Upper lobe of left lung (tissue), 4 donors: ENCODE measurements at regions not wholly inside any gene's neighbourhood (a gene's known extent, or its start where the extent isn't known, plus 50 kb on each side); places are given as distances from the start of the nearest gene placed in this dataset.

Experiments
- POLR2AphosphoS5 ChIP-seq, 2 donors: sonication (generic); formaldehyde crosslinking; IDR thresholded peaks; one replicate each; pipeline ENCODE4 v1.5.1; 2017; ENCODE audit warnings: antibody characterized with exemption in 2 of 2
- TF ChIP-seq, protein P1 (sequence below), 6 experiments: fragments of 450-650 bp in 4 of 6; fragments of 200-600 bp in 2 of 6; sonication (generic) in 2 of 6; IDR thresholded peaks; one replicate each; pipeline ENCODE4 v1.5.1; 2016 to 2019; ENCODE audit warnings: antibody characterized with exemption in 6 of 6

DNA sequence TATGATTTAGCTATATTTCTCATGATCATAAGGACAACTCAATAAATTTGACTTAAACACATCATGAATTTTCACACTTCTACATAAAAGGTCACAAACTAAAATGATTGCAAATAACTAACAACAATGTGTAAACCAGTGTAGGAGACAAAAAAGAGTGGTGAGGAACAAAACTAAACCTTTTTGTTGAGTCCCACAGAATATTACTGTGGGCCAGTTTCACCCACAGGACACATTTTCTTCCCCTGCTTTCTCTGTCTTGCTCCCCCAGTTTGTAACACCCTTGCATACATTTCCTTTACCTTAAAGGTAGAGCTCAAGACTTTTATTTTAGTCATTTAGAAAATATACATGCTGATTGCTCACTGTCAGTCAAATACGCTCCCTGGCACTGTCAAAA is 130.9 kb upstream of the GOLGA6L6 start:
- TF ChIP-seq, protein P1, sequence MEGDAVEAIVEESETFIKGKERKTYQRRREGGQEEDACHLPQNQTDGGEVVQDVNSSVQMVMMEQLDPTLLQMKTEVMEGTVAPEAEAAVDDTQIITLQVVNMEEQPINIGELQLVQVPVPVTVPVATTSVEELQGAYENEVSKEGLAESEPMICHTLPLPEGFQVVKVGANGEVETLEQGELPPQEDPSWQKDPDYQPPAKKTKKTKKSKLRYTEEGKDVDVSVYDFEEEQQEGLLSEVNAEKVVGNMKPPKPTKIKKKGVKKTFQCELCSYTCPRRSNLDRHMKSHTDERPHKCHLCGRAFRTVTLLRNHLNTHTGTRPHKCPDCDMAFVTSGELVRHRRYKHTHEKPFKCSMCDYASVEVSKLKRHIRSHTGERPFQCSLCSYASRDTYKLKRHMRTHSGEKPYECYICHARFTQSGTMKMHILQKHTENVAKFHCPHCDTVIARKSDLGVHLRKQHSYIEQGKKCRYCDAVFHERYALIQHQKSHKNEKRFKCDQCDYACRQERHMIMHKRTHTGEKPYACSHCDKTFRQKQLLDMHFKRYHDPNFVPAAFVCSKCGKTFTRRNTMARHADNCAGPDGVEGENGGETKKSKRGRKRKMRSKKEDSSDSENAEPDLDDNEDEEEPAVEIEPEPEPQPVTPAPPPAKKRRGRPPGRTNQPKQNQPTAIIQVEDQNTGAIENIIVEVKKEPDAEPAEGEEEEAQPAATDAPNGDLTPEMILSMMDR (IDR thresholded peaks at IDR 0.05): no peak
- TF ChIP-seq POLR2AphosphoS5 (IDR thresholded peaks at IDR 0.05): no peak
